LNCAP (cell line): ENCODE measurements at regions not wholly inside any gene's neighbourhood (a gene's known extent, or its start where the extent isn't known, plus 50 kb on each side); places are given as distances from the start of the nearest gene placed in this dataset.

Experiments used
- CTCF ChIP-seq: fragments of 450-650 bp; IDR thresholded peaks from 2 replicates; pipeline ENCODE4 v1.5.1; 2017; ENCODE audit warnings: mild to moderate bottlenecking

GRCh38 chr16:76195056-76195455 is 82.1 kb upstream of the CNTNAP4 start:
- TF ChIP-seq CTCF = no peak

GRCh38 chr16:76195648-76196047 is 81.6 kb upstream of the CNTNAP4 start:
- TF ChIP-seq CTCF = no peak

GRCh38 chr16:76197900-76198299 is 79.3 kb upstream of the CNTNAP4 start:
- TF ChIP-seq CTCF = no peak

- no peak for TF ChIP-seq CTCF
Observed at GRCh38 chr16:76199681-76200220, 77.5 kb upstream of the CNTNAP4 start.

GRCh38 chr16:76201385-76201784 is 75.8 kb upstream of the CNTNAP4 start:
- no peak for TF ChIP-seq CTCF

- TF ChIP-seq CTCF = no peak
Observed at GRCh38 chr16:76204249-76204648, 73.0 kb upstream of the CNTNAP4 start.

GRCh38 chr16:76207270-76207669 is 69.9 kb upstream of the CNTNAP4 start:
- TF ChIP-seq CTCF = no peak

GRCh38 chr16:76210157-76210556 is 67.0 kb upstream of the CNTNAP4 start:
- no peak for TF ChIP-seq CTCF
